Hematopoietic multipotent progenitor cell treated with erythropoietin and hydrocortisone succinate and interleukin-3 and kit ligand, for 6 days (in vitro differentiated cells): ENCODE measurements at regions not wholly inside any gene's neighbourhood (a gene's known extent, or its start where the extent isn't known, plus 50 kb on each side); places are given as distances from the start of the nearest gene placed in this dataset.
"Not testable (repeated sequence)": the region's sequence is repeated elsewhere in the genome, so short reads cannot be mapped to it uniquely, and the experiment has no call there.

Source experiments
- DNase-seq: peaks from one replicate; pipeline ENCODE4 v3.0.0-alpha.2; 2015

DNA sequence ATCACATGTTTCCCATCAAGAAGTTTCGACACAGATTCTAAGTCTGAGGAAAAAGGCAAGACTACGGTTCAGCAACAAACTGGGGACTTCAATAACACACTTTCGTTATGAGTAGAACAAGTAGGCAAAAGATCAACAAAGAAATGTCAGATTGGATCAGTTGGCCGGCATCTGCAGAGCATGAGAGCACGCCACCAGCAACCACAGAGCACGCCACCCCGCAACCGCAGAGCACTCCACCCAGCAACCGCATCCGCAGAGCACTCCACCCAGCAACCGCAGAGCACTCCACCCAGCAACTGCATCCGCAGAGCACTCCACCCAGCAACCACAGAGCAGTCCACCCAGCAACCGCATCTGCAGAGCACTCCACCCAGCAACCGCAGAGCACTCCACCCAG is 89.7 kb upstream of the FAM20C start:
- DNase-seq, result no peak

DNA sequence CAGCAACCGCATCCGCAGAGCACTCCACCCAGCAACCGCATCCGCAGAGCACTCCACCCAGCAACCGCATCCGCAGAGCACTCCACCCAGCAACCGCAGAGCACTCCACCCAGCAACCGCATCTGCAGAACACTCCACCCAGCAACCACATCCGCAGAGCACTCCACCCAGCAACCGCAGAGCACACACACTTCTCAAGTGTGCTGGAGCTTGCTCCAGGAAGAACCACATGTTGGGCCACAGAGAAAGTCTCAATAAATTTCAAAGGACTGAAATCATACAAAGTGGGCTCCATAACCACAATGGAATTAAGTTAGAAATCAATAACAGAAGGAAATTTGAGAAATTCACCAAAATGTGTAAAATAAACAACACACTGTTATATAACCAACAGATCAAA is 88.4 kb upstream of the FAM20C start:
- not testable (repeated sequence) for DNase-seq

DNA sequence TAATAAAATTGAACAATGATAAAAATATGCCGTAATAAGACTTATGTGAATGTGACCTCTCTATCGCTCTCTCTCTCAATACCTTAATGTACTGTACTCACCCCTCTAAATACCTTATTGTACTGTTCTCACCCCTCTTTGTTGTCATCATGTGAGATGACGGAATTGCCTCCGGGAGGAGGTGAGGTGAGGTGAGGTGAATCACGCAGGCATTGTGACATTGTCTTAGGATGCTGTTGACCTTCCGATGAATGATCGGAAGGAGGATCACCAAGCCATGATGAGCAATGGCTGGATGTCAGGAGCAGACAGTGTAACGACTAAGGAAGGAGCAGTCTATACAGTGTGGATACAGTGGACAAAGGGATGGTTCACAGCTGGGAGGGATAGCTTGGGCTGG is 87.4 kb upstream of the FAM20C start:
- DNase-seq, result no peak

DNA sequence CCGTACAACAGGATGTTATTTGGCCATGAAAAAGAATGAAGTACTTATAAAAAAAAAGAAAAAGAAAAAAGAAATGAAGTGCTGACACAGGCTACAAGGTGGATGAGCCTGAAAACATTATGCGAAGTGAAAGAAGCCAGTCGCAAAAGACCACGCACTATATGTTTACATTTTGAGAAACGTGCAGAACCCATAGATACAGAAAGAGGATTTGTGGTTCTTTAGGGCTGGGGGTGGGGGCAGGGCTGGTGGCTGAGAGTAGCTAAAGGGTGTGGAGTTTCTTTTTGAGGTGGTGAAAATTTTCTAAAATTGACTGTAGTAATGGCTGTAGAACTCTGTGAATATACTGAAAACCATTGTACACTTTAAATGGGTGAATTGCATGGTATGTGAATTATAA is 86.0 kb upstream of the FAM20C start:
- no peak for DNase-seq

DNA sequence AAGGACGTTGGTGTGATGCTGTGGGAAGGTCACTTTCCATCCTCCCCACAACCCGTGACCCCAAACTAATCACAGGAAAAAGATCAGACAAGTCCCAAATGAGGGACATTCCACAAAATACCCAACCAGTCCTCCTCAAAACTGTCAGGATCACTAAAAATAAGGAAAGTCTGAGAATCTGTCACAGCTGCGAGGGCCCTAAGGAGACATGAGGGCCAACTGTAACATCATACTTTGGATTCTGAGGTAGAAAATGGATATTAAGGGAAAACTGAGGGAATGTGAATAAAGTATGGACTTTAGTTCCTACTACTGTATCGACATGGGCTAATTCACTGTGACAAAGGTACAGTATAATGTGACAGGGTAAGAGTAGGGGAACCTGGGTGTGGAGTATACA is 85.1 kb upstream of the FAM20C start:
- no peak for DNase-seq

DNA sequence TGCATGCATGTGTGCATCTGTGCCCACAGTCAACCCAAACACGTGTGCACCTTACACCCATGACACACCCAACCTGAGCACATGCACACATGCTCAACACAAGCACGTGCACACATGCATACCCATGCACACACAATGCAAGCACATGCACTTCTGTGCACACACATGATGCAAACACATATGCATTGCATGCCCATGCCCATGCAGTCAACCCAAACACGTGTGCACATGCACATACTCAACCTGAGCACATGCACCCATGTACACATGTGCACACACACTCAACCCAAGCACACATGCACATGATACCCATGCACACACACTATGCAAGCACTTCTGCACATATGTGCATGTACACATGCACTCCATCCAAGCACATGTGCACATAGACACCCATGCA is 84.5 kb upstream of the FAM20C start:
- no peak for DNase-seq

DNA sequence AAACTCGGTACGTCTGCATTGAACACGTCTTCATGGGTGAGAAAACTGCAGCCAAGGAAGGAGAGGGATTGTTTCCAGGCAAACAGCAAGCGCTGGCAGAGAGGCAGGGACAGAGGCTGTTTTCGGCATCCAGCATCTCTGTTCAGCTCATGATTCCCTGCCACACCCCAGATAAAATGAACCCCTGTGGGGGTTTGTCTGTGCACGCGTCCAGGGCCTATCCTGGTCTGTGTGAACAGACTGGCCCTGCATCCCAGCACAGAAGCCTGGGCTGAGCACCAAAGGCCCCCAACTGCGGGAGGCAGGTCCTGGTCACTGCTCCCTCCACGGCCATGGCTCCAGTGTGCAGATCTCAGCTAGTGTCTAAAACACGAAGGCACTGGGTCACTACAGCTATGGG is 83.3 kb upstream of the FAM20C start:
- DNase-seq, result no peak

DNA sequence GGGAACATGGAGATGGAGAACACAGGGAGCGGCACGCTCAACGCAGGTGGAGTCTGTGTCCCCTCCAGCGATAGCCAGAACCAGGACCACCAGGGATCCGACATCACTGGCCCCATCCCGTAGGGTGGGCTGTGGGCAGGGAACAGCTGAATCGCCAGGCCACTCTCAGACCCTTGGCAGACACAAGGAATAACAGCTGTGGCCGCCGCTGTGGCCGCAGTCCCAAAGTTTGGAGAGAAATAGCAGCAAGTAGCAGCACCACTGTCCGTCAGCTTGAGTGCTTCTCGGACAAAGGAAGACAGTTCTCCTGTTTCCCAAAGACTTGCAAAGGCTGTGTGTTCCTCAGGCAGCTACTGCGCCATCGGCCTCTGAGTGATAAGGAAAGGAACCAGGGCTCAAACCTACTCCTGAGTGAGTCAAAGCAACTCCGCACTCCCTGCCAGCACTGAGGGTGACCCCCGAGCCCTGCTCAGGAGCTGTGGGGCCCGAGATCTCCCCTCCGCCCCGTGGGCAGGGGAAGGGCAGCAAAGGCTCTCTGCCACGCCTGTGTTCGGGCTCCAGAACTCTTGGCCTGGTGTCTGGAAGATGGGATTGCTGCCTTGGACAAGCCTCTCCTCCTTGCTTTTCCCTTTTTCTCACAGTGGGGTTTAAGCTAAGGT is 82.3 kb upstream of the FAM20C start:
- DNase-seq, result no peak

DNA sequence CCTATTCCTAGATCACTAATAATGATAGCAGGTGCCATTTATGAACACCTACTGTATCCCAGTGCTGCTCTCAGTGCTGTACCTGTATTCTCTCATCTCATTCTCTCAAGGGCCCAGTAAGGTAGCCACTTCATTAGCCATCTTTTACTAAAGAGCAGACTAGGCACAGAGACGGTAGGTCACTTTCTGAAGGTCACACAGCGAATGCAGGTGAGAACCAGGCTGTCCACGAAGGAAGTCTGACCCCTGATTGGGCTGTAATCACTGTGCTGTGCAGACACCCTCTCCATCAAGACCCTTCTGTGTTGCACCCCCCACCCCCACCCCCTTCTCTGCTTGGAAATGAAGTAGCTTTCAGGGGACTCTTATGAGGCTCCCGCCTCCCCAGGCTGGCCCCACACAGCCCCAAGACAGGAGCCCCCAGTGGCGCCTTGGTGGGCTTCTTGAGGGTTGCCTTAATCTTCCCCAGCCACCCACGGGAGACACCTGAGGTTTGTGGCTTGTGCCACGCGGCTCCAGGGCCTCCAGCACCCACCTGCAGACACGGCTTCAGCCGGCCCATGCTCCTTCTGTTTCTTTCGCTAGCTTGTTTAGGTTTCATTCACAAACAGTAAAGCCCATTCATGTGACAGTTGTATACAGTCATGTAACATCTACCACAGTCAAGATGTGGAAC is 81.7 kb upstream of the FAM20C start:
- DNase-seq, result no peak

DNA sequence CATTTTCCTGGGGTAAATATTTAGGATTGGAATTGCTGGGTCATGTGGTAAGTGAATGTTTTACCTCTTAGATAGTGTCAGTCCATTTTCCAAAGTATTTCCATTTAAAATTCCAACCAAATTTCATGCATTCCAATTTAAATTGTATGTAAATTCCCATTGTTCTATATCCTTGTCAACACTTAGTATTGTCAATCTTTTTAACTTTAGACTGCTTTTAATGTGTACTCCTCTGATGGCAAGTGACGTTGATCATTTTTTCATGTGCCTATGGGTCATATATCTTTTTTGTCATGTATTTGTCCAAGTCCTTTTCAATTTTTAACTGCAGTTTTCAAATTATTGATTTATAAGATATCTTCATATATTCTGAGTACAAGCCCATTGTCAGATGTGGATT is 80.8 kb upstream of the FAM20C start:
- no peak for DNase-seq

DNA sequence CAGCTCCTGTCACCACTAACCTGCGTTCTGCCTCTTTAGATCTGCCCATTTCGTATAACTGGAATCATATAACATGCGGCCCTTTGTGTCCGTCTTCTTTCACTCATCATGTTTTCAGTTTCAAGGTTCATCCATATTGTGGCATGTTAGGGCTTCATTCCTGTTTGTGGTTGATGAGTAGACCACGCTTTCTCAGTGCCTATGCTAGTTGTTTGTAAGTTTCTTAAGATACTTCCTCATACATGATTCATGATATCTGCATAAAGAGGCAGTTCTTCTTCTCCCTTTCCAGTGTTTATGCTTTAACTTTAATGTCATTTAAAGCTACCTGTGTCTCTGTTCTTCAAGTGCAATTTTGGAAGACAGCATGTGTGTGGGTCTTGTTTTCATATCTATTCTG is 79.5 kb upstream of the FAM20C start:
- DNase-seq, result peak; percentile 15

DNA sequence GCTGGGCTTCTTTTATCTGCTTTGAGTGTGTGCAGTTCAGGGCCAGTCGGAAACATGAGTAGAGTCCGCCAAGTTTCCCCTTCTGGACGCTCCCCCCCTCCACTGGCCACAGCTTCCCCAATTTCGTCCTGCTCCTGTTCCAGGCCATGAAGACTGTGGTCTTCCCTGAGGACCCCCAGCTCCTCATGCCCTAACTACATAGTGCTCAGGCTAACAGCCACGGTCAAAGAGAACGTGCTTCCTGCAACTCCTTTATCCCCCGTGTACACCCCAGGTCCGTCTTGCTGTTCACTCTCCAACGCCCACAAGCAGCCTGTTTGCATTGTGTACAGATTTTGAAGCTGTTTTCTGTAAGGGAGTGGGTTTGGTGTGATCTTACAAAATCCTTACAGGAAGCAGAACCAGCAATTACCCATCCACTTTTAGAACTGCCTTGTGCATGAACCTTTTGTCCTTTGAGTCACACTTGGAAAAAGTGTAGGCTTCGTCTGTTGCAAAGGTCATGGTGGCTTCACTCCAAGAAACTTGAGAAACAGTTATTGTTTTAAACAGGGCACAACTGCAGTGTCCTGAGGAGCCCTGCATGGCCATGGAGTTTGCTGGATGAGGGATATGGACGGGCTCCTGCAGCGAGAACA is 77.0 kb upstream of the FAM20C start:
- peak; percentile 13 for DNase-seq

DNA sequence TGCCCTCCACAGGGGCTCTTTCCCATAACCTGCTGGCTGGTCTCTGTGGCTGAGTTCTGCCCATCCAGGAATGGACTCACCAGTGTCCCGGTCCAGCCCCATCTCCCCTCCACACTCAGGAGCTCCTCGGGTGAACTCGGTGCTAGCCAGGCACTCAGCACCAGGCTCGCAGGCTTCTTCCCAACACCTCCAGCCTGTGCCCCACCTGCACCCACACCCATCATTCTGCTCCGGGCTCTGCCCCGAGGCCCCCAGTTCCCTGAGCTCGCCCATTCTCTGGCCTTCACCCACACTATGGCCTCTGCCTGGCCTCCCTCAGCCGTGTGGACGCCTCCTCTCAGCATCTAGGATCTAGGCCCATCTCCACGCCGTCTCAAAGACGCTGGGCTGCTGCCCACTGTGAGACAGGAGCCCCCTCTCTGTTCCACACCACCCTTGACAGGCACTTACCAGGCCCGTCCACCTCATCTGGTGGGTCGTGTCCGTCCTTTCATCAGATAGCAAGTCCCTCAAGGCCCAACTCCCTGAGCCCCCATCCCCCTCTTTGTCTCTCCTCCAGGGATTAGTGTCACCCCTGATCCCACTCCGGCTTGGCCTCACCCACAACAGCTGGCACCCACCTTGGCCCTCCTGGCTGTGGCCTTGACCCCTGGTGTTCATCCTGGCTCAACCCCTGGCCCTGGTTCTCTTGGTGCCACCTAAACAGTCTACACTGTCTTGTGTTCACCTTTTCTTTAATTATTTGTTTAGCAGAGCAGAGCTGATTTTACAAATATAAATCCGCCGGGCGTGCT is 76.0 kb upstream of the FAM20C start:
- DNase-seq, result no peak

DNA sequence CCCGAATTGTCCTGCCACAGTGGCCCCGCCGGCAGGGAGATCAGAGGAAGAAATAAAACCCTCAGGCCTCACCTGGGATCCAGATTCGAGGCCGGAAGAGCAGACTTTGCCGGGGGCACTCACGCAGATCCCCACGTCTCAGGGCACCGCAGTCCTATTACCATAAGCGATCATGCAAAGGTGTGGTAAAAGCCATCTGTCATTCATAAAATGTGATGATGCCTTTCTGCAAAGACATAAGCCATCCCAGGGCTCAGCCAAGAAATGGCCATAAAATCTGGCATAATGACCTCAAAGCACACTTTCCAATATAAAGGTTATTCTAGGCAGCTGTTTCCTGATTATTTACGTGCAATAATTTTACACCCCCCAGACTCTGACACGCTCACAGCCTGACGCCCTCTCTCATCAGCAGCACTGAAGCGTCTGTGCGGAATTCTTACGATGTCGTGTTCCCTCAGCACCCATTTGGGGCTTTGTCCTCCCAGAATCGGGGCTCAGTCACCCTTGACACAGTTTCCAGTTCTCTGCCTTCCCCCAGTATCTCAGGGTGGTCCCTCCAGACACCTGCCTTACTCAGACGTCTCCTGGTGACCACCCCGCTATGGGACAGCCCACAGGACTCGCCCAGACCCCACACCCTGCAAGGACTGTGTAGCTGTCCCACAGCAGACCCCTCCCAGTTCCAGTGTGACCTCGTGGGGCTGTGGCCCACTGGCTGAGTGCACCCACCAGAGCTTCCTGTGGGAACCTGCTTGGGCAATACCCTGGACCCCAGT is 74.3 kb upstream of the FAM20C start:
- no peak for DNase-seq

DNA sequence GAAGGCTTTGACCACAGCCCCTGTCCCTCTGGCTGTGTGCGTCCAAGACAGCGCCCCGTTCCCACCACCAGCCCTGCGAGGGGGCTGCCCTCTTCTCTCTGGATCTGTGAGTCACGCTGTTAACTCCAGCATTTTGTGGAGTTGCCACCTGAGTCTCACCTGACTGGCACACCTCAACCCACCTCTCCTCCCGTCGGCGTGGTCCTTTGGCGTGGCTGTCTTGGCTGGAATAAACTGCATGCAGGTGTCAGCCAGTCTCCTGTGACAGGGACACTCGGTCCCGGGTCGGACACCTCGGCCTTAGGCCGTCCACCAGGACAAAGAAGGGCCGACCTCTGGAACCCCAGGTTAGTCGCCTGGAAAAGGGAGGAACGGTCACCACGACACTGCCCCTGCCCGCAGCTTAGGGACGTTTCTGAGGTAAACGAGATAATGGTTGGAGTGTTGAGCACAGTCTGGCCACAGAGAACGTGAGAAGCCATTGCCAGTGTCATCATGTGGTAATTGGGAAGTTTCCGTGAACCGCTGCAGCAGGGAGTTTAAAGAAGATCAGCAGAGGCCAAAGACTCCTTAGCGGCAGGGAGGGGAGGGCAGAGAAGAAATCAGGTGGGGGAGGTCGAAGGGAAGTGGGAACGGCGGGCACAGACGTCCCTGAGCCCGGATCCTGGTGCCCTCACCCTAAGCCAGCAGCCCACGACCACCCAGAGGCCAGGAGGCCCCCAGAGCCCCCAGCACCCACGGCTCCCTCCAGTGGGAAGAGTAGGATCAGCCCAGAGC is 73.6 kb upstream of the FAM20C start:
- peak; percentile 15 for DNase-seq

DNA sequence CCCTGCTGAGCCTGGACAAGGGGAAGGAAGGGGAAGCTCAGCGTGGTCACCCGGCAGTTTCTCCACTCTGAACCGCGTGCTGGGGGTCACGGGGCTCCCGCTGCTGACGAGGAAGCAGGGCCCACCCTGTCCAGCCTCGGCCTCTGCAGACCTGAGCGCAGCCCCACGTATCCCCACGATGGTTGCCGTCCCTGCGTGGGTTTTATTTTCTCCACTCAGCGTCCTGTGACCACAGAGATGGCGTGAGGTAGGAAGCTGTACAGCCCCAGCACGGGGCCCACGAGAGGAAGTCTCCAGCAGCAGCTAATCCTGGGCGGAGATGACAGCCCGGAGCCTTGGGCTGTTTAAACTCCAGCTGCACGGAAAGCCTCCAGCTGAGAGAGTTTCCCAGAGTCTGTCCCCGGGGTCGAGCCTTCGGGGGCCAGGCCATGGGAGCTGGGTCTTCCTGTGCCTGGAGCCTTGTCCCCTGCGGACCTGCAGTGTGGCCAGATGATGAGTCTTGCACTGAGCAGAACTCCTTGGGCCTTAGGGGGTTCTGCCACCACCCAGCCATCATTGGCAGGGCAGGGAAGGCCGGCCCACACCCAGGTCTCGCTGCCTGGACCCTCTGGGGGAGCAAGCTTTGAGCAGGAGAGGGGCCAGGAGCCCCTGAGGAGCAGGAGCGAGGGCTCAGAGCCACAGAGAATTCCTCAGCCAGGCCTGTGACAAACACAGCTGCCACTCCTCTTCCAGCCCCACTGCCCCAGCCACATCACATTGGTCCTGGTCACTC is 72.8 kb upstream of the FAM20C start:
- peak; percentile 26 for DNase-seq

DNA sequence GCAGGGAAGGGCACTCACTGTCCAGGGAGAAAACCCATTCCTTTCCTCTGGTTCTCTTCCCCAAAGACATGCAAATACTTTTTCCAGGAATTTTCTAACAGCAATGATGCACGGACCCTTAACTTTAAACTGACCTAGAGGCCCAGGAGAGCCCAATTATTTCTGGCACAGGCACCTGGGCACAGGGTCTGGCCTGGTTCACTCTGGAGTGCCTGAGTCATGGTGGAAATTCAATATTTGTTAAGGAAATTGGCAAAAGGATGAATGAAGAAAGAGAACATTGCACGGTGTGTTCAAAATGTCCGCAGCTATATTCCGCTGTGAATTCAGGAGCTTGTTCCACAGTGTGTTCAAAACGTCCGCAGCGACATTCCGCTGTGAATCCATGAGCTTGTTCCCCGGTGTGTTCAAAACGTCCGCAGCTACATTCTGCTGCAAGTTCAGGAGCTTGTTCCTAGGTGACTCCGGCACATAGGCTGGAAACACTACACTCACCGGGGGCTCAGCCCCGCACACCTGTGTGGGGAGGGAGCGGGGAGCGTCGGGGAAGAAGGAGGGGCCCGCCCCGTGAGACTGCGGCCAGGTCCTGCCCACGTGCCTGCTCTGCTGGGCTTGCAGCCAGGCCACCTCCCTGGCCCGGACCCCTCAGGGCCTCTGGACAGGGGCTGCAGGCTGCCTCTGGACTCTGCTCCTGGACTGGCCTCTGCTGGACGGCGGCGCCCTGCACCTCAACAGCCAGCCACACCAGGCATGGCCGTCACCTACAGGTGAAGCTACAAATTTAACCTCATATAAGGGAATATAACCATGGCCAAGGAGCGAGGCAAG is 72.0 kb upstream of the FAM20C start:
- no peak for DNase-seq

DNA sequence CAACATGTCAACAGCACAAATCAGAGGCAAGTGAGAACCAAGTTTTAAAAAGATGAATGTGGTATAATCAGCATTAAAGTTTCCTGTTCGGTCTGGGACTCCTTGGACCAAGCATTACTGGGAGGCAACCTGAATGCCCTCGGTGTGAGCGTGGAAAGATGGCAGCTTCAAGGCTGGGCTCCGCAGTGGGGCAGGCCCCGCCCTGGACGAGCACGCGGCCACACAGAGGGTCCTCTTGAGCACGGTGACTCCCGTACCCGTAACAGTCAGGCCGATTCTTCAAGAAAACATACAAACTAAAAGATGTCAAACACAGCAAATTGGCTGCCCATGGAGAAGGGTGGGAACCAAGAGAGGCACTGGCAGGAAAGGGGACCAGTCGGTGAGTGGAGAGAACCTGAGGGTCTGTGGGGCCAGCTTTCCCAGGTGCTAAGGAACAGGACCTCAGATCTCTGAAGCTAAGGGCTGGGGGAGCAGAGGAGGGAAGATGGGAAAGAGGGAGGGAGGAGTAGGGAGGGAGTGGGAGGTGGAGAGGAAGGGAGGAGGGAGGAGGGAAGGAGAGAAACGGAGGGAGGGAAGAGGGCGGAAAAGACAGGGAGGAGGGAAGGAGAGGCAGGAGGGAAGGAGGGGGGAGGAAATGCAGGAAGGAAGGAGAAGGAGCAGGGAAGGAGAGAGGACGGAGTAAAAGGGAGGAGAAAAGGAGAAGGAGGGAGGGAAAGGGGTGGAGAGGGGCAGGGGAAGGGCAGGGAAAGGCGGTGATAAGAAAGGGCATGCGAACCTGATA is 71.2 kb upstream of the FAM20C start:
- DNase-seq, result peak; percentile 16

DNA sequence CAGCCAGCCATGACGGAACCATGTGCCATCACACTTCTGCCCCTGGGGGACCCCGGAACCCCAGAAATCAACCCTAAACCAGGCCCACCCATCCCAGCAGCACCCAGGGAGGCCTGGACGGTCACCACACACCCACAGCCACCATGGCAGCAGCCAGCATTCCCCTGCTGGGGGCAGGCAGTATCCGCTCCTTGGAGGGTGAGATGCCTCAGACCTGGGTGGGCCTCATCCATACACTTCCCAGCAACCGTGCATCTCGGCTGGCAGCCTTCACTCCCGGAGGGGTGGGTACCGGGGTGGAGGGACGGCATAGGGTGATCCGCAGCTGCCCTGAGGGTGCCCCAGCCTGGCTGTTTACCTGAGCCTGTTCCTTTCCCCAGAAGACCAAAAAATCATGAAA is 69.1 kb upstream of the FAM20C start:
- no peak for DNase-seq
